ENCODE measurements at regions not wholly inside any gene's neighbourhood (a gene's known extent, or its start where the extent isn't known, plus 50 kb on each side); places are given as distances from the start of the nearest gene placed in this dataset.

DNA sequence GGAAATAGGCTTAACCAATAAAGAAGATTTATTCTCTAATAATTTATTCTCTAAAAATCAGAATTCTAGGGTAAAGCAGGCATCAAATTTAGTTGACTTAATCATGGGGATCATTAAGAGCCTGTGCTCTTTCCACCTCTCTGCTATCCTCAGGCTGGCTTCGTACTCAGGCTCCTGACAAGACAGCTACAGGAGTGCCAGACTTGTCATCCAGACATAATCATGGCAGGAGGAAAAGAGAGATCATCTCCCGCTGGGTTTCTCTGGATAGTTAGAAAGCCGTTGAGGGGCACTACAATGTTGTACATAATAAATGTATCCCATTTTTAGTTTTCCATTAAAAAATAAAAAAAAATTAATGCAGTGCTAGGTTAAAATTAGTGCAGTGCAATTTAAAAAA lies 171.9 kb downstream of the SEC61B start:
- TF ChIP-seq ZFP36L1 (CRISPR knock-in tag; IDR thresholded peaks at IDR 0.05) (no peak), XRCC5 (optimal IDR thresholded peaks at IDR 0.05; ENCODE audit: low read length) (no peak), RARA (CRISPR knock-in tag; IDR thresholded peaks at IDR 0.05) (no peak), REXO4 (CRISPR knock-in tag; IDR thresholded peaks at IDR 0.05; ENCODE audit: borderline replicate concordance) (no peak), TAF15 (IDR thresholded peaks at IDR 0.05; ENCODE audit: low read depth, low read length, poor library complexity, severe bottlenecking) (no peak), ZNF143 (CRISPR knock-in tag; IDR thresholded peaks at IDR 0.05) (no peak)
- intact Hi-C loops (cut with micrococcal nuclease; ENCODE audit: unreplicated experiment) = no loop called here
- 29% methylated on average over 3 of the region's 3 CpGs for WGBS (ENCODE audit: low lambda C conversion rate)
- Histone ChIP-seq H3K79me2 (ENCODE audit: insufficient read depth, low read length) (no peaks in the 10 kb centered on the region), H2AFZ (ENCODE audit: low read length) (no peak overlapping the region), H3K9me3 (ENCODE audit: low read length) (no peaks in the 10 kb centered on the region), H3K4me1 (ENCODE audit: insufficient read depth, low read length) (no peaks in the 10 kb centered on the region), H3K36me3 (replicated peaks in 1 of 2; ENCODE audit: control insufficient read depth in 1 of 2, insufficient read depth in 2 of 2, low read length in 2 of 2) (no peaks in the 10 kb centered on the region), H3K27me3 (ENCODE audit: control insufficient read depth in 1 of 2, insufficient read depth in 2 of 2, low read length in 2 of 2) (peaks cover 0 to 15% of the 10 kb centered on the region in 2 experiments; a peak in 2 of 5 replicates), H3K4me2 (ENCODE audit: low read depth, low read length) (no peak overlapping the region), H3K4me3 (replicated peaks in 1 of 3; ENCODE audit: insufficient read depth in 1 of 3, low read depth in 2 of 3, low read length in 3 of 3) (no peak overlapping the region), H3K27ac (ENCODE audit: extremely low read length, insufficient read depth, low read length) (no peak overlapping the region), H4K20me1 (ENCODE audit: insufficient read depth, low read length) (no peaks in the 10 kb centered on the region), H3K9ac (ENCODE audit: insufficient read depth, low read depth, low read length) (no peak overlapping the region)
- DNase-seq (ENCODE audit: low spot score) (no peak), ATAC-seq (no peak), FAIRE-seq (no peak)
- POLR2A ChIA-PET = no interaction called here
- in situ Hi-C loops (cut with HindIII; ENCODE audit: extremely low pct_ligation_motif_present, low pct_unique_long_range_greater_than_20kb) = no loop called here
- no TSS peak for BruUV-seq (replicated peaks)
- CTCF ChIA-PET (ENCODE audit: low intra/inter-chr PET ratio, low total read pairs) = no interaction called here

DNA sequence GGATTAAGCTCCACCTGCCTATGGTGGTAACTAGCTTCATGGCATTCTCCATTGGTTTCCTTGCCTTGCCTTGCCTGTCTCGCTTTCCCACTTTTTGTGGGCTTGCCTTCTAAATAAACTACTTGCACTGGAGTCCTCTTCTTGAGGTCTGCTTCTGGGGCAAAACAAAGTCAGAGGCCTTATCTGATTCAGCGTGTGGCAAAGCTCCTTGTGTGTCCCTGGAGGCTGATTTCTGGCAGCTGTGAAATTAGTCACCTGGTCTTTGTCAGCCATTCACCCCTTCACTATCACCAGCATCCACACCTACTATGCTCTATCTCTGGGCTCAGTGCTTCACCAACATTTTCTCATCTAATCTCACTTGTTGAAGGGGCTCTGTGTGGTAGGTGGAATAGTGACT lies 176.2 kb downstream of the SEC61B start:
- 43% methylated on average over 2 of the region's 2 CpGs for WGBS (ENCODE audit: low lambda C conversion rate)
- intact Hi-C loops (cut with micrococcal nuclease; ENCODE audit: unreplicated experiment) (no loop called here), in situ Hi-C loops (cut with HindIII; ENCODE audit: extremely low pct_ligation_motif_present, low pct_unique_long_range_greater_than_20kb) (no loop called here)
- BruUV-seq (replicated peaks) = no TSS peak
- TF ChIP-seq ZNF354B (CRISPR knock-in tag; IDR thresholded peaks at IDR 0.05) (no peak), SMARCC2 (IDR thresholded peaks at IDR 0.05) (no peak), REPIN1 (CRISPR knock-in tag; IDR thresholded peaks at IDR 0.05; ENCODE audit: borderline replicate concordance, low read depth) (no peak), MZF1 (CRISPR knock-in tag; IDR thresholded peaks at IDR 0.05; ENCODE audit: borderline replicate concordance) (no peak)
- TF ChIP-seq, protein P1, sequence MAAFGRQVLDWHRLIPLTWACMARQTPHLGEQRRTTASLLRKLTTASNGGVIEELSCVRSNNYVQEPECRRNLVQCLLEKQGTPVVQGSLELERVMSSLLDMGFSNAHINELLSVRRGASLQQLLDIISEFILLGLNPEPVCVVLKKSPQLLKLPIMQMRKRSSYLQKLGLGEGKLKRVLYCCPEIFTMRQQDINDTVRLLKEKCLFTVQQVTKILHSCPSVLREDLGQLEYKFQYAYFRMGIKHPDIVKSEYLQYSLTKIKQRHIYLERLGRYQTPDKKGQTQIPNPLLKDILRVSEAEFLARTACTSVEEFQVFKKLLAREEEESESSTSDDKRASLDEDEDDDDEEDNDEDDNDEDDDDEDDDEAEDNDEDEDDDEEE (CRISPR knock-in tag; IDR thresholded peaks at IDR 0.05) = no peak
- peaks cover 0 to 4% of the 10 kb centered on the region in 2 experiments; a peak in 1 of 5 replicates for H3K27me3 ChIP-seq (ENCODE audit: control insufficient read depth in 1 of 2, insufficient read depth in 2 of 2, low read length in 2 of 2)
- H4K20me1 ChIP-seq (ENCODE audit: insufficient read depth, low read length) = no peaks in the 10 kb centered on the region
- no peak overlapping the region for H3K9ac ChIP-seq (ENCODE audit: insufficient read depth, low read depth, low read length)
- no peak overlapping the region for H3K27ac ChIP-seq (ENCODE audit: extremely low read length, insufficient read depth, low read length)
- ATAC-seq (no peak), DNase-seq (ENCODE audit: low spot score) (no peak), FAIRE-seq (no peak)
- no peaks in the 10 kb centered on the region for H3K9me3 ChIP-seq (ENCODE audit: low read length)
- H3K79me2 ChIP-seq (ENCODE audit: insufficient read depth, low read length) = no peaks in the 10 kb centered on the region
- no peaks in the 10 kb centered on the region for H3K4me1 ChIP-seq (ENCODE audit: insufficient read depth, low read length)
- H2AFZ ChIP-seq (ENCODE audit: low read length) = no peak overlapping the region
- POLR2A ChIA-PET = no interaction called here
- CTCF ChIA-PET (ENCODE audit: low intra/inter-chr PET ratio, low total read pairs) = no interaction called here
- no peak overlapping the region for H3K4me2 ChIP-seq (ENCODE audit: low read depth, low read length)
- H3K4me3 ChIP-seq (replicated peaks in 1 of 3; ENCODE audit: insufficient read depth in 1 of 3, low read depth in 2 of 3, low read length in 3 of 3) = no peak overlapping the region
- H3K36me3 ChIP-seq (replicated peaks in 1 of 2; ENCODE audit: control insufficient read depth in 1 of 2, insufficient read depth in 2 of 2, low read length in 2 of 2) = no peaks in the 10 kb centered on the region
